H1 (cell line): ENCODE measurements at regions not wholly inside any gene's neighbourhood (a gene's known extent, or its start where the extent isn't known, plus 50 kb on each side); places are given as distances from the start of the nearest gene placed in this dataset.

ENCODE experiments used
- CTCF ChIA-PET: fragments of 300-600 bp; sonication (Branson Sonifier 250); formaldehyde crosslinking; loops from one replicate; lab custom pipeline; 2021; ENCODE audit not compliant: partially characterized antibody; lab: Charles Lee
- POLR2A ChIA-PET: fragments of 300-600 bp; sonication (Branson Sonifier 250); formaldehyde crosslinking; loops from one replicate; lab custom pipeline; 2021; ENCODE audit warnings: inconsistent platforms; ENCODE audit not compliant: partially characterized antibody; lab: Charles Lee
- DNase-seq, 2 experiments: peaks; one replicate each; pipeline versions ENCODE4 v3.0.0 to v3.0.0-alpha.2; 2010 to 2022; ENCODE audit warnings: low spot score in 2 of 2, low read depth in 1 of 2, mixed read lengths in 1 of 2
- FAIRE-seq: peaks from 2 replicates; lab custom pipeline; 2011; peaks lifted over from hg19 to GRCh38; lab: Jason Lieb, UNC
- H2AFZ ChIP-seq: 2 replicates; pipeline ENCODE4 v1.8.1; 2012; ENCODE audit warnings: low read length, inconsistent platforms
- H2AK5ac ChIP-seq: 2 replicates; pipeline ENCODE4 v1.6.1; 2013; ENCODE audit warnings: low read depth, low read length
- H2BK120ac ChIP-seq: replicated peaks from 2 replicates; pipeline ENCODE3; 2013; ENCODE audit warnings: low read depth, low read length, inconsistent platforms
- H2BK12ac ChIP-seq: 2 replicates; pipeline ENCODE4 v1.6.1; 2013; ENCODE audit warnings: low read depth, low read length
- H2BK15ac ChIP-seq: 2 replicates; pipeline ENCODE4 v1.6.1; 2013; ENCODE audit warnings: low read length
- H2BK20ac ChIP-seq: 2 replicates; pipeline ENCODE4 v1.6.1; 2013; ENCODE audit warnings: low read length
- H2BK5ac ChIP-seq: 2 replicates; pipeline ENCODE4 v1.6.1; 2013; ENCODE audit warnings: low read depth, low read length
- H3K14ac ChIP-seq: 2 replicates; pipeline ENCODE4 v1.6.1; 2013; ENCODE audit warnings: inconsistent platforms; ENCODE audit not compliant: insufficient read length
- H3K18ac ChIP-seq: 2 replicates; pipeline ENCODE4 v1.6.1; 2013; ENCODE audit warnings: low read length; ENCODE audit errors: extremely low read depth
- H3K23ac ChIP-seq: 2 replicates; pipeline ENCODE4 v1.6.1; 2013; ENCODE audit warnings: inconsistent platforms; ENCODE audit not compliant: insufficient read length
- H3K23me2 ChIP-seq: 2 replicates; pipeline ENCODE4 v1.6.1; 2013; ENCODE audit warnings: low read depth, low read length
- H3K27ac ChIP-seq: 2 replicates; pipeline ENCODE4 v1.6.1; 2011; ENCODE audit warnings: low read depth, low read length, inconsistent platforms
- H3K27me3 ChIP-seq, 4 experiments: replicated peaks in 1 of 4; 1 replicate in 1 of 4; 2 replicates in 3 of 4; pipeline versions ENCODE4 v1.6.1 to v1.8.1; 2011 to 2013; ENCODE audit warnings: low read length in 3 of 4, mild to moderate bottlenecking in 3 of 4, inconsistent platforms in 2 of 4, mixed read lengths in 2 of 4, moderate library complexity in 1 of 4; ENCODE audit not compliant: control insufficient read depth in 3 of 4, insufficient read depth in 3 of 4; ENCODE audit errors: extremely low read depth in 1 of 4
- H3K36me3 ChIP-seq, 4 experiments: 2 replicates each; pipeline versions ENCODE4 v1.6.1 to v1.8.1; 2011 to 2013; ENCODE audit warnings: mild to moderate bottlenecking in 4 of 4, low read length in 3 of 4, moderate library complexity in 2 of 4, control low read depth in 1 of 4, inconsistent platforms in 1 of 4; ENCODE audit not compliant: insufficient read depth in 4 of 4, control insufficient read depth in 2 of 4
- H3K4ac ChIP-seq: replicated peaks from 2 replicates; pipeline ENCODE3; 2013; ENCODE audit warnings: low read length, low read depth, mixed read lengths, inconsistent platforms; ENCODE audit not compliant: insufficient read length
- H3K4me1 ChIP-seq, 4 experiments: replicated peaks in 1 of 4; 1 replicate in 1 of 4; 2 replicates in 3 of 4; pipeline versions ENCODE4 v1.6.1 to v1.8.1; 2011 to 2013; ENCODE audit warnings: low read length in 3 of 4, inconsistent platforms in 2 of 4, mixed read lengths in 1 of 4; ENCODE audit not compliant: insufficient read depth in 4 of 4, control insufficient read depth in 3 of 4
- H3K4me2 ChIP-seq, 2 experiments: 2 replicates each; pipeline versions ENCODE4 v1.6.1 to v1.8.1; 2011 to 2013; ENCODE audit warnings: low read depth in 2 of 2, low read length in 2 of 2, control low read depth in 1 of 2, inconsistent platforms in 1 of 2, mild to moderate bottlenecking in 1 of 2; ENCODE audit not compliant: insufficient read depth in 1 of 2
- H3K4me3 ChIP-seq, 4 experiments: fragments of 200-600, 300-600 bp in 1 of 4; sonication (generic), shearing (Covaris generic), sonication (Bioruptor Twin) in 1 of 4; 2 replicates each; pipeline versions ENCODE4 v1.5.1 to v1.8.1; 2011 to 2016; ENCODE audit warnings: low read length in 4 of 4, low read depth in 3 of 4, control low read depth in 2 of 4, inconsistent platforms in 2 of 4, mild to moderate bottlenecking in 2 of 4, mixed read lengths in 1 of 4, moderate library complexity in 1 of 4; ENCODE audit not compliant: insufficient read depth in 2 of 4; ENCODE audit errors: extremely low read depth in 1 of 4
- H3K56ac ChIP-seq: replicated peaks from 2 replicates; pipeline ENCODE3; 2013; ENCODE audit warnings: low read depth, mild to moderate bottlenecking, mixed read lengths, low read length, inconsistent platforms; ENCODE audit not compliant: insufficient read length
- H3K79me1 ChIP-seq: 2 replicates; pipeline ENCODE4 v1.6.1; 2013; ENCODE audit warnings: low read depth, low read length, control low read depth
- H3K79me2 ChIP-seq, 2 experiments: 2 replicates each; pipeline versions ENCODE4 v1.6.1 to v1.8.1; 2012 to 2013; ENCODE audit warnings: low read length in 2 of 2, mild to moderate bottlenecking in 2 of 2, inconsistent platforms in 1 of 2; ENCODE audit not compliant: insufficient read depth in 2 of 2, control insufficient read depth in 1 of 2
- H3K9ac ChIP-seq, 4 experiments: replicated peaks in 1 of 4; 1 replicate in 1 of 4; 2 replicates in 3 of 4; pipeline versions ENCODE4 v1.6.1 to v1.8.1; 2011 to 2013; ENCODE audit warnings: low read depth in 3 of 4, low read length in 3 of 4, control low read depth in 2 of 4, mild to moderate bottlenecking in 2 of 4, moderate library complexity in 2 of 4, inconsistent platforms in 1 of 4; ENCODE audit errors: extremely low read depth in 1 of 4
- H3K9me3 ChIP-seq, 2 experiments: 2 replicates each; pipeline versions ENCODE4 v1.6.1 to v1.8.1; 2012 to 2013; ENCODE audit warnings: mild to moderate bottlenecking in 2 of 2, moderate library complexity in 2 of 2, control low read depth in 1 of 2, inconsistent platforms in 1 of 2, low read depth in 1 of 2, low read length in 1 of 2, mixed read lengths in 1 of 2; ENCODE audit not compliant: insufficient read depth in 2 of 2
- H4K20me1 ChIP-seq, 2 experiments: replicated peaks in 1 of 2; 2 replicates each; pipeline versions ENCODE3 to v1.8.1; 2011 to 2013; ENCODE audit warnings: inconsistent platforms in 2 of 2, low read length in 2 of 2, mild to moderate bottlenecking in 1 of 2; ENCODE audit not compliant: insufficient read depth in 2 of 2, control insufficient read depth in 1 of 2
- H4K5ac ChIP-seq: 2 replicates; pipeline ENCODE4 v1.6.1; 2013; ENCODE audit warnings: low read length, low read depth, mixed read lengths, inconsistent platforms; ENCODE audit not compliant: insufficient read length
- H4K8ac ChIP-seq: 2 replicates; pipeline ENCODE4 v1.8.0; 2013; ENCODE audit warnings: mild to moderate bottlenecking, moderate library complexity, low read length, inconsistent platforms; ENCODE audit not compliant: insufficient read depth; ENCODE audit errors: extremely low read depth
- H4K91ac ChIP-seq: replicated peaks from 2 replicates; pipeline ENCODE3; 2013; ENCODE audit warnings: low read length, mixed read lengths, inconsistent platforms; ENCODE audit not compliant: insufficient read length
- CHD1 ChIP-seq: IDR thresholded peaks from 2 replicates; pipeline ENCODE4 v1.6.1; 2012; ENCODE audit warnings: low read depth, low read length, improper control_type of control experiment
- EP300 ChIP-seq, 2 experiments: IDR thresholded peaks; 1 replicate in 1 of 2; 2 replicates in 1 of 2; pipeline ENCODE4 v1.6.1; 2011 to 2012; ENCODE audit warnings: low read depth in 2 of 2, low read length in 2 of 2, mild to moderate bottlenecking in 2 of 2, borderline replicate concordance in 1 of 2, inconsistent platforms in 1 of 2, moderate library complexity in 1 of 2
- GABPA ChIP-seq: IDR thresholded peaks from 2 replicates; pipeline ENCODE4 v1.6.1; 2011; ENCODE audit warnings: mild to moderate bottlenecking, low read length, moderate library complexity, borderline replicate concordance; ENCODE audit not compliant: insufficient read depth
- HDAC2 ChIP-seq, 2 experiments: fragments of 300-600 bp in 1 of 2; sonication (generic) in 1 of 2; IDR thresholded peaks; 2 replicates each; pipeline ENCODE4 v1.6.1; 2011 to 2012; ENCODE audit warnings: low read depth in 2 of 2, low read length in 2 of 2, mild to moderate bottlenecking in 2 of 2, moderate library complexity in 2 of 2, borderline replicate concordance in 1 of 2, inconsistent platforms in 1 of 2
- JUND ChIP-seq: IDR thresholded peaks from 2 replicates; pipeline ENCODE4 v1.6.1; 2011; ENCODE audit warnings: mild to moderate bottlenecking, improper control_type of control experiment, low read length
- NRF1 ChIP-seq: IDR thresholded peaks from 2 replicates; pipeline ENCODE4 v1.6.1; 2011; ENCODE audit warnings: mild to moderate bottlenecking, low read depth, low read length, improper control_type of control experiment
- POLR2A ChIP-seq, 2 experiments: IDR thresholded peaks; 1 replicate in 1 of 2; 2 replicates in 1 of 2; pipeline ENCODE4 v1.6.1; 2011; ENCODE audit warnings: low read depth in 2 of 2, low read length in 2 of 2, mild to moderate bottlenecking in 2 of 2; ENCODE audit errors: control extremely low read depth in 1 of 2
- RAD21 ChIP-seq, 2 experiments: IDR thresholded peaks in 1 of 2; conservative IDR thresholded peaks in 1 of 2; 2 replicates each; pipeline ENCODE4 v1.6.1; 2011; ENCODE audit warnings: low read depth in 2 of 2, low read length in 2 of 2, improper control_type of control experiment in 1 of 2, inconsistent platforms in 1 of 2, mild to moderate bottlenecking in 1 of 2, moderate library complexity in 1 of 2
- RFX5 ChIP-seq: IDR thresholded peaks from 2 replicates; pipeline ENCODE4 v1.6.1; 2011; ENCODE audit warnings: low read depth, low read length, improper control_type of control experiment, borderline replicate concordance
- RXRA ChIP-seq: IDR thresholded peaks from 2 replicates; pipeline ENCODE4 v1.6.1; 2011; ENCODE audit warnings: low read depth, mild to moderate bottlenecking, low read length, moderate library complexity; ENCODE audit not compliant: insufficient read depth
- SP2 ChIP-seq: IDR thresholded peaks from 2 replicates; pipeline ENCODE4 v1.6.1; 2012; ENCODE audit warnings: mild to moderate bottlenecking, low read length, inconsistent platforms
- YY1 ChIP-seq: IDR thresholded peaks from 2 replicates; pipeline ENCODE4 v1.6.1; 2011; ENCODE audit warnings: low read depth, mild to moderate bottlenecking, low read length
- WGBS, 2 experiments: shearing (Covaris generic) in 1 of 2; methylation state at CpG; one replicate each; pipeline versions ENCODE4 v1.1.6 to v1.1.7; 2013 to 2015; ENCODE audit warnings: low lambda C conversion rate in 2 of 2, mixed read lengths in 2 of 2, inconsistent platforms in 1 of 2, low coverage in 1 of 2, missing lambda C conversion rate in 1 of 2; ENCODE audit not compliant: insufficient replicate concordance in 2 of 2, insufficient coverage in 1 of 2, insufficient read length in 1 of 2; ENCODE audit errors: extremely low coverage in 1 of 2, missing lambda C conversion rate in 1 of 2; 5-methylcytosine and 5-hydroxymethylcytosine counted together
- TF ChIP-seq, protein P1 (sequence below): IDR thresholded peaks from 2 replicates; pipeline ENCODE4 v1.6.1; 2012; ENCODE audit warnings: inconsistent platforms

DNA sequence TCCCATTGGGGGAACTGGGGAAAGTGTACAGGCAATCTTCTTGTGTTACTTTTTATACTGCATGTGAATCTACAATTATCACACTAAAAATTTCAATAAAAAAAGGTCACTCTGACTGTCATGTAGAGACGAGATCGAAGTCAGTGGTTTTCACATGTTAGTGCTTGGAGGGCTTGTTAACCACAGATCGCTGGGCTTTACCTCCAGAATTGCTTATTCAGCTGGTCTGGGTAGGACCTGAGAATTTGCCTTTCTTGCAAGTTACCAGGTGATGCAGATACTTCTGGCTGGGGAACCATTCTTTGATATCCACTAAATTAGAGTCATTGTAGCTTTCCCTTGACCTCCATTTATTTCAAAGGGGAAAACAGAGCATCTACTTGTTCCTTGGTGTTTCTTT lies 62.8 kb upstream of the SLC38A4 start:
- no peak overlapping the region for H2AFZ ChIP-seq
- H4K20me1 ChIP-seq: no peaks in the 10 kb centered on the region
- H3K79me1 ChIP-seq: no peaks in the 10 kb centered on the region
- no peak overlapping the region for H2BK20ac ChIP-seq
- H3K23ac ChIP-seq: no peak overlapping the region
- no peak overlapping the region for H3K4me2 ChIP-seq
- DNase-seq: no peak
- FAIRE-seq: no peak
- H3K27ac ChIP-seq: no peak overlapping the region
- H2BK5ac ChIP-seq: no peak overlapping the region
- no peaks in the 10 kb centered on the region for H3K9me3 ChIP-seq
- no peak overlapping the region for H4K5ac ChIP-seq
- no peak overlapping the region for H3K56ac ChIP-seq
- H3K23me2 ChIP-seq: no peaks in the 10 kb centered on the region
- H3K27me3 ChIP-seq: no peaks in the 10 kb centered on the region
- no peak overlapping the region for H2BK12ac ChIP-seq
- no peak overlapping the region for H3K14ac ChIP-seq
- CTCF ChIA-PET: interaction anchor here (0.8 kb wide), 1 partner anchor 16 kb away, joined by 3 read pairs; no protein-coding TSS in a partner anchor
- H2BK15ac ChIP-seq: no peak overlapping the region
- H3K36me3 ChIP-seq: no peaks in the 10 kb centered on the region
- no peak overlapping the region for H2AK5ac ChIP-seq
- no peak for TF ChIP-seq POLR2A (IDR thresholded peaks at IDR 0.05; ENCODE audit: control extremely low read depth in 1 of 2, low read depth in 2 of 2, low read length in 2 of 2)
- TF ChIP-seq, protein P1, sequence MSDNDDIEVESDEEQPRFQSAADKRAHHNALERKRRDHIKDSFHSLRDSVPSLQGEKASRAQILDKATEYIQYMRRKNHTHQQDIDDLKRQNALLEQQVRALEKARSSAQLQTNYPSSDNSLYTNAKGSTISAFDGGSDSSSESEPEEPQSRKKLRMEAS: no peak
- TF ChIP-seq RAD21 (IDR thresholded peaks at IDR 0.05 in 1 of 2, conservative IDR thresholded peaks at IDR 0.05 in 1 of 2; ENCODE audit: low read depth in 2 of 2, low read length in 2 of 2): no peak
- no peak for TF ChIP-seq EP300 (IDR thresholded peaks at IDR 0.05; ENCODE audit: borderline replicate concordance in 1 of 2, low read depth in 2 of 2, low read length in 2 of 2)
- TF ChIP-seq SP2: no peak
- TF ChIP-seq RXRA: no peak
- no peak for TF ChIP-seq GABPA
- TF ChIP-seq YY1: no peak
- TF ChIP-seq HDAC2 (IDR thresholded peaks at IDR 0.05; ENCODE audit: borderline replicate concordance in 1 of 2, low read depth in 2 of 2, low read length in 2 of 2): no peak
- TF ChIP-seq JUND: no peak
- no peak for TF ChIP-seq CHD1
- TF ChIP-seq RFX5: no peak
- TF ChIP-seq NRF1: no peak
- no peak overlapping the region for H2BK120ac ChIP-seq
- WGBS, 2 experiments: 91% methylated on average over 3 of the region's 3 CpGs; no CpG with 5 or more reads in 1 of the 2 experiments
- H3K4me3 ChIP-seq: no peak overlapping the region
- no peak overlapping the region for H3K9ac ChIP-seq
- no peak overlapping the region for H3K4ac ChIP-seq
- H3K4me1 ChIP-seq: no peaks in the 10 kb centered on the region
- H4K91ac ChIP-seq: no peak overlapping the region
- H3K18ac ChIP-seq: no peak overlapping the region
- no peaks in the 10 kb centered on the region for H3K79me2 ChIP-seq
- POLR2A ChIA-PET: no interaction called here
- no peak overlapping the region for H4K8ac ChIP-seq
